NT2/D1 (cell line): ENCODE measurements at regions not wholly inside any gene's neighbourhood (a gene's known extent, or its start where the extent isn't known, plus 50 kb on each side); places are given as distances from the start of the nearest gene placed in this dataset.

Experiments
- SUZ12 ChIP-seq: IDR thresholded peaks from 2 replicates; pipeline ENCODE4 v1.6.1; 2011; ENCODE audit not compliant: insufficient read length, insufficient read depth; ENCODE audit errors: extremely low read depth
- YY1 ChIP-seq: IDR thresholded peaks from 2 replicates; pipeline ENCODE4 v1.6.1; 2011; ENCODE audit not compliant: insufficient read length, insufficient read depth

- TF ChIP-seq SUZ12 (no peak), YY1 (no peak)
These were observed 72.8 kb upstream of the BRD7 start for GRCh38 chr16:50441486-50442157.
